GM12873 (cell line): ENCODE measurements at regions not wholly inside any gene's neighbourhood (a gene's known extent, or its start where the extent isn't known, plus 50 kb on each side); places are given as distances from the start of the nearest gene placed in this dataset.

Experiments used
- CTCF ChIP-seq: IDR thresholded peaks from 2 replicates; pipeline ENCODE4 v1.5.1; 2012; ENCODE audit warnings: low read depth, mild to moderate bottlenecking, moderate library complexity, low read length, control low read depth; ENCODE audit not compliant: insufficient read depth; ENCODE audit errors: missing control alignments

GRCh38 chr6:106730718-106731117 is 101.3 kb downstream of the QRSL1 start:
- TF ChIP-seq CTCF: no peak

DNA sequence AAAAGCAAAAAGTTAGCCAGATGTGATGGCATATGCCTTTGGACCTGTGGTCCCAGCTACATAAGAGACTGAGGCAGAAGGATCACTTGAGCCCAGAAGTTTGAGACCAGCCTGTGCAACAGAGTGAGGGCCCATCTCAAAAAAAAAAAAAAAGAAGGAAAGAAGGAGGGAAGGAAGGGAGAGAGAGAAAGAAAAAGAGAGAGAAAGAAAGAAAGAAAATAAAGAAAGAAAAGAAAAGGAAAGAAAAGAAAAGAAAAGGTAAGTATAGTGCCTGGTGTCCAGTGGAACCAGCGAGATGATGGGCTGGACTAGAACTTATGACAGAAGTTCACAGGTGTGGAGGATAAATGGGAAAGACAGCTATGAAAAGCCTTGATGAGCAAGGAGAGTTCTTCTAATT is 100.9 kb downstream of the QRSL1 start:
- no peak for TF ChIP-seq CTCF

DNA sequence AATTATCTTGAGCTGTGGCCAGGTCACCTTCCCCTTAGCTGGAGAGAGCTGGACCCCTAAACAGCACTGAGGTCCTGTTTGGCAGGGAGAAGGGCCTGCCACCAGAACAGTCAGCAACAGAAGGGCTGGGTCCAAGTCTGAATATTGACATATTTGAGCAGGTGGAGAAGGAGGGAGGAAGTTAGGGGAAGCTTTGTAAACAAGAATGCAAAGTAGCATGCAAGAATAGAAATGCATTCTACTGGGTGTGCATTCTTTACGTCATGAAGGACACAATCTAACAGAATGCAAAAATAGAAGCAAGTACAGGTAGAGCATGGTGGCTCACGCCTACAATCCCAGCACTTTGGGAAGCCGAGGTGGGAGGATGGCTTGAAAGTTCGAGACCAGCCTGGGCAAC is 100.5 kb downstream of the QRSL1 start:
- no peak for TF ChIP-seq CTCF

- TF ChIP-seq CTCF: no peak
These were observed 99.0 kb downstream of the QRSL1 start for GRCh38 chr6:106728296-106728870.

DNA sequence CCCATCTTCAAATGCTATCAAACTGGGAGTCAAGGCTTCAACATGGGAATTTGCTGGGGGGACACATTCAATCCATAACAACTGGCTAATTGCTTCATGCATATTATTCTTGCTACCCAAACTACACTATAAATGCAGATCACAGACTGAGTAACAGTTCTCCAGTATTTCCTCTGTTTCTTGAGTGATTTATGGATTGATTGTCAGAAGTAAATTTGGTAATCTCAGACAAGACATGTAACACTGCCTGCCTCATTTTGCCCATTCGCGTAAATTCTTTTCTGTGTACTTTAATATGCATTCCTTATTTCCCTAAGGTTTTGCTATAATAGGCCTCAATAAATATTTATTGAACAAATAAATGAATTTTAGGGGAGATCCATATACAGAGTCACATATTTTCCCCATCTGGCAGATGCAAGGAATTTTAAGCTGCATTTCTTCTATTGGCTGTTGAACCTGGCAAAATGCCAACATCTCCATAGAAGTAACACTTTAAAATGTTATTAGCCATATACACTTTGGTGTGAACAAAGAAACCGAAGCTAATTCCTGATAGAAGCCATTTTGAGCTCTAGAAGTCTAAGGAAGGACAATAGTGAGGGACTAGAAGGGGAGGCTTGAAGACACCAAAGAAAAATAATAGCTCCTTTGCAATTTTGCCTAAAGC is 98.2 kb downstream of the QRSL1 start:
- no peak for TF ChIP-seq CTCF

DNA sequence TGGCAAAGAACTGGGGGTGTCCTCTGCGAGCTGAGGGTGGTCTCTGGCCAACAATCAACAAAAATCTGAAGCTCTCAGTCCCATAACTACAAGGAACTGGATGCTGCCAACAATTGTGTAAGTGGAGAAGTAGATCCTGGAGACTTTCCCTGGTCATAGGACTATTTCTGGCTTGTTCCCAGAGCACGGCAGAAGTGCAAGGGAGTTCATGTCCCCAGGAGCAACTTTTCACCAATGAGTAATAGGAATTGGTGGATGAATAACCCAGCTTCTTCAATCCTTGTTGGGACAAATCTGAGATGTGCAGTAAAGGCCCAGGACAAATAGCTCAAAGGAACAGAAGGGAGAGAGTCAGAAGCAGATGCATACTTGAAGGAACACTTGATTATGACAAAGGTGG is 95.5 kb downstream of the QRSL1 start:
- no peak for TF ChIP-seq CTCF

GRCh38 chr6:106724337-106724736 is 95.0 kb downstream of the QRSL1 start:
- TF ChIP-seq CTCF: no peak
